AML-193 (cell line): ENCODE measurements at regions not wholly inside any gene's neighbourhood (a gene's known extent, or its start where the extent isn't known, plus 50 kb on each side); places are given as distances from the start of the nearest gene placed in this dataset.
"Not testable (repeated sequence)": the region's sequence is repeated elsewhere in the genome, so short reads cannot be mapped to it uniquely, and the experiment has no call there.

ENCODE experiments used
- DNase-seq, 2 experiments: peaks; one replicate each; lab custom pipeline; 2025; lab: John Stamatoyannopoulos, UW

GRCh38 chr21:35602811-35603362 lies 457.4 kb downstream of the SETD4 start:
- no peak for DNase-seq

- DNase-seq = no peak
Observed at GRCh38 chr21:35601211-35601610, 459.1 kb downstream of the SETD4 start.

- no peak for DNase-seq
Observed at GRCh38 chr21:35599164-35599563, 461.2 kb downstream of the SETD4 start.

- no peak for DNase-seq
Observed at GRCh38 chr21:35597750-35598339, 462.5 kb downstream of the SETD4 start.

GRCh38 chr21:35594905-35595304 lies 465.4 kb downstream of the SETD4 start:
- no peak for DNase-seq

GRCh38 chr21:35593000-35593502 lies 467.3 kb downstream of the SETD4 start:
- DNase-seq = no peak

- not testable (repeated sequence) for DNase-seq
Observed at GRCh38 chr21:35590284-35590683, 470.0 kb downstream of the SETD4 start.

GRCh38 chr21:35587841-35588380 lies 472.4 kb downstream of the SETD4 start:
- DNase-seq = no peak

- DNase-seq = no peak
Observed at GRCh38 chr21:35586305-35586704, 474.0 kb downstream of the SETD4 start.

GRCh38 chr21:35585878-35586277 lies 474.4 kb downstream of the SETD4 start:
- DNase-seq = no peak

- no peak for DNase-seq
Observed at GRCh38 chr21:35585155-35585554, 475.2 kb downstream of the SETD4 start.

- no peak for DNase-seq
Observed at GRCh38 chr21:35583566-35584216, 476.6 kb downstream of the SETD4 start.

- DNase-seq = no peak
Observed at GRCh38 chr21:35582731-35583130, 477.6 kb downstream of the SETD4 start.

- DNase-seq = no peak
Observed at GRCh38 chr21:35581640-35582039, 478.7 kb downstream of the SETD4 start.

- DNase-seq = no peak
Observed at GRCh38 chr21:35579520-35580293, 480.6 kb downstream of the SETD4 start.

GRCh38 chr21:35578831-35579471 lies 481.4 kb downstream of the SETD4 start:
- DNase-seq = no peak

GRCh38 chr21:35578347-35578782 lies 482.0 kb downstream of the SETD4 start:
- no peak for DNase-seq

- no peak for DNase-seq
Observed at GRCh38 chr21:35575280-35575915, 484.9 kb downstream of the SETD4 start.

- DNase-seq = no peak
Observed at GRCh38 chr21:35573472-35574374, 486.6 kb downstream of the SETD4 start.

GRCh38 chr21:35571910-35572309 lies 488.4 kb downstream of the SETD4 start:
- no peak for DNase-seq
